Body of pancreas (tissue), 4 donors: ENCODE measurements at regions not wholly inside any gene's neighbourhood (a gene's known extent, or its start where the extent isn't known, plus 50 kb on each side); places are given as distances from the start of the nearest gene placed in this dataset.

Experiments used
- CTCF ChIP-seq, 7 experiments: fragments of 450-650 bp in 4 of 7; fragments of 200-600 bp in 3 of 7; sonication (generic) in 3 of 7; IDR thresholded peaks; one replicate each; pipeline ENCODE4 v1.5.1; 2016 to 2019; ENCODE audit warnings: antibody characterized with exemption in 7 of 7
- POLR2A ChIP-seq, 3 donors: fragments of 450-650 bp; IDR thresholded peaks; one replicate each; pipeline ENCODE4 v1.6.1; 2016; ENCODE audit warnings: antibody characterized with exemption in 3 of 3, mild to moderate bottlenecking in 2 of 3

- no peak for TF ChIP-seq CTCF (IDR thresholded peaks at IDR 0.05)
- TF ChIP-seq POLR2A (IDR thresholded peaks at IDR 0.05), result no peak
Observed at GRCh38 chr17:27945953-27946352, 52.8 kb upstream of the LYRM9 start.
